CD4-positive, alpha-beta T cell treated with Interferon gamma for 1 hour (primary cell): ENCODE measurements at regions not wholly inside any gene's neighbourhood (a gene's known extent, or its start where the extent isn't known, plus 50 kb on each side); places are given as distances from the start of the nearest gene placed in this dataset.
"Not testable (repeated sequence)": the region's sequence is repeated elsewhere in the genome, so short reads cannot be mapped to it uniquely, and the experiment has no call there.

Source experiments
- DNase-seq: peaks from one replicate; pipeline ENCODE4 v3.0.0-alpha.2; 2020

GRCh38 chr7:106583706-106584690 is 77.0 kb downstream of the CCDC71L start:
- DNase-seq: no peak

- no peak for DNase-seq
Observed at GRCh38 chr7:106583100-106583499, 77.9 kb downstream of the CCDC71L start.

- DNase-seq: no peak
Observed at GRCh38 chr7:106582365-106582764, 78.6 kb downstream of the CCDC71L start.

- DNase-seq: not testable (repeated sequence)
Observed at GRCh38 chr7:106579086-106579485, 81.9 kb downstream of the CCDC71L start.

GRCh38 chr7:106575138-106575823 is 85.7 kb downstream of the CCDC71L start:
- DNase-seq: no peak

GRCh38 chr7:106573738-106574137 is 87.2 kb downstream of the CCDC71L start:
- DNase-seq: no peak

GRCh38 chr7:106573125-106573663 is 87.8 kb downstream of the CCDC71L start:
- DNase-seq: no peak

- DNase-seq: no peak
Observed at GRCh38 chr7:106572394-106573124, 88.4 kb downstream of the CCDC71L start.

- DNase-seq: no peak
Observed at GRCh38 chr7:106571563-106571962, 89.4 kb downstream of the CCDC71L start.

GRCh38 chr7:106570948-106571418 is 90.0 kb downstream of the CCDC71L start:
- DNase-seq: no peak

GRCh38 chr7:106570146-106570545 is 90.8 kb downstream of the CCDC71L start:
- no peak for DNase-seq

GRCh38 chr7:106569500-106569929 is 91.4 kb downstream of the CCDC71L start:
- no peak for DNase-seq

GRCh38 chr7:106568680-106569499 is 92.1 kb downstream of the CCDC71L start:
- DNase-seq: no peak

GRCh38 chr7:106568002-106568679 is 92.8 kb downstream of the CCDC71L start:
- DNase-seq: no peak

- DNase-seq: not testable (repeated sequence)
Observed at GRCh38 chr7:106567204-106568001, 93.6 kb downstream of the CCDC71L start.

GRCh38 chr7:106566672-106567071 is 94.3 kb downstream of the CCDC71L start:
- DNase-seq: no peak

GRCh38 chr7:106566196-106566595 is 94.8 kb downstream of the CCDC71L start:
- DNase-seq: no peak

- DNase-seq: no peak
Observed at GRCh38 chr7:106565428-106565827, 95.5 kb downstream of the CCDC71L start.

GRCh38 chr7:106563466-106564150 is 97.3 kb downstream of the CCDC71L start:
- DNase-seq: no peak
